CD8-positive, alpha-beta memory T cell (primary cell): ENCODE measurements at regions not wholly inside any gene's neighbourhood (a gene's known extent, or its start where the extent isn't known, plus 50 kb on each side); places are given as distances from the start of the nearest gene placed in this dataset.

Experiments
- CTCF ChIA-PET: fragments of 350-600 bp; sonication (Branson Sonifier 250); formaldehyde crosslinking; loops from one replicate; lab custom pipeline; 2021; ENCODE audit warnings: antibody characterized with exemption; lab: Charles Lee
- POLR2A ChIA-PET: fragments of 350-600 bp; sonication (Branson Sonifier 250); formaldehyde crosslinking; loops from one replicate; lab custom pipeline; 2021; ENCODE audit warnings: antibody characterized with exemption; lab: Charles Lee
- DNase-seq, 5 donors: peaks; one replicate each; pipeline versions ENCODE4 v3.0.0 to v3.0.0-alpha.2; 2020 to 2022; ENCODE audit warnings: mixed read lengths in 1 of 5
- H3K27ac ChIP-seq: one replicate; pipeline ENCODE4 v1.7.0; 2013; ENCODE audit warnings: low read depth, mild to moderate bottlenecking, low read length, moderate library complexity
- H3K27me3 ChIP-seq: 2 replicates; pipeline ENCODE4 v1.7.0; 2013; ENCODE audit warnings: low read length, mild to moderate bottlenecking; ENCODE audit not compliant: insufficient read depth, poor library complexity, severe bottlenecking
- H3K36me3 ChIP-seq: 2 replicates; pipeline ENCODE4 v1.7.0; 2013; ENCODE audit warnings: mild to moderate bottlenecking, low read length, moderate library complexity; ENCODE audit not compliant: insufficient read depth
- H3K4me1 ChIP-seq: 2 replicates; pipeline ENCODE4 v1.7.0; 2013; ENCODE audit warnings: mild to moderate bottlenecking, low read length, moderate library complexity; ENCODE audit not compliant: insufficient read depth
- H3K4me3 ChIP-seq: 2 replicates; pipeline ENCODE4 v1.7.0; 2013; ENCODE audit warnings: mild to moderate bottlenecking, low read length
- H3K9me3 ChIP-seq: 2 replicates; pipeline ENCODE4 v1.7.0; 2013; ENCODE audit warnings: mild to moderate bottlenecking, low read length
- H3K27ac Mint-ChIP-seq, 8 donors: one replicate each; pipeline ENCODE4 v1.8.0; 2020 to 2021; ENCODE audit warnings: mixed read lengths in 8 of 8, mild to moderate bottlenecking in 6 of 8, inconsistent platforms in 3 of 8, moderate library complexity in 3 of 8
- H3K27me3 Mint-ChIP-seq, 2 donors: one replicate each; pipeline ENCODE4 v1.8.0; 2020 to 2021; ENCODE audit warnings: mixed read lengths in 2 of 2, mild to moderate bottlenecking in 1 of 2, moderate library complexity in 1 of 2
- H3K36me3 Mint-ChIP-seq, 3 donors: one replicate each; pipeline ENCODE4 v1.8.0; 2020 to 2021; ENCODE audit warnings: mixed read lengths in 3 of 3, inconsistent platforms in 1 of 3, mild to moderate bottlenecking in 1 of 3
- H3K4me1 Mint-ChIP-seq, 3 donors: one replicate each; pipeline ENCODE4 v1.8.0; 2020 to 2021; ENCODE audit warnings: mixed read lengths in 3 of 3, inconsistent platforms in 1 of 3, mild to moderate bottlenecking in 1 of 3
- H3K4me3 Mint-ChIP-seq, 7 donors: one replicate each; pipeline ENCODE4 v1.8.0; 2020 to 2021; ENCODE audit warnings: mixed read lengths in 7 of 7, mild to moderate bottlenecking in 6 of 7, moderate library complexity in 4 of 7, inconsistent platforms in 2 of 7
- H3K9me3 Mint-ChIP-seq, 5 donors: one replicate each; pipeline ENCODE4 v1.8.0; 2020 to 2022; ENCODE audit warnings: mixed read lengths in 5 of 5, mild to moderate bottlenecking in 3 of 5, moderate library complexity in 2 of 5, inconsistent platforms in 1 of 5

- peaks cover 0 to 2% (median 0%) of the 10 kb centered on the region in 5 donors for H3K9me3 Mint-ChIP-seq
- H3K9me3 ChIP-seq = no peaks in the 10 kb centered on the region
- no peak overlapping the region for H3K4me3 ChIP-seq
- peaks cover 1 to 4% of the 10 kb centered on the region in 2 donors for H3K27me3 Mint-ChIP-seq
- no peak overlapping the region for H3K4me3 Mint-ChIP-seq
- no peaks in the 10 kb centered on the region for H3K36me3 ChIP-seq
- no peaks in the 10 kb centered on the region for H3K4me1 ChIP-seq
- H3K4me1 Mint-ChIP-seq = no peaks in the 10 kb centered on the region
- no peaks in the 10 kb centered on the region for H3K27me3 ChIP-seq
- no peak overlapping the region for H3K27ac ChIP-seq
- H3K27ac Mint-ChIP-seq = no peak overlapping the region
- peaks cover 0 to 1% (median 0%) of the 10 kb centered on the region in 3 donors for H3K36me3 Mint-ChIP-seq
- DNase-seq = no peak
- POLR2A ChIA-PET = no interaction called here
- CTCF ChIA-PET = no interaction called here
Measured at GRCh38 chrX:46341767-46342322, 203.4 kb downstream of the ZNF674 start.

DNA sequence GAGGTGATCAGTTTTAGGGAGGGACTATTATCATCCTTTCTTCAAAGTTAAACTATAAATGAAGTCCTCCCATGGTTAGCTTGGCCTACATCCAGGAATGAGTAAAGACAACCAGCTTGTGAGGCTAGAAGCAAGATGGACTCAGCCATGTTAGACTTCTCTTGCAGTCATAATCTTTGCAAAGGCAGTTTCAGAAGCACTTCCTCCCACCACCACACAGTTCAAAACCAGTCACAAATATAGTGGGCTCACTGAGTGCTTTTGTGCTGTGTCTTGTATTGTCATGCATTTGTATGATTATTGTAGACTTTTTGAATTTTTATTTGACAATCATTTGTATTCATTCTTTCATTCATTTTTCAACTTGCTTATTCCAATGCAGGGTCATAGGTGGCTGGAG lies 204.5 kb downstream of the ZNF674 start:
- H3K9me3 Mint-ChIP-seq = peaks cover 0 to 2% (median 0%) of the 10 kb centered on the region in 5 donors
- no peak overlapping the region for H3K27ac Mint-ChIP-seq
- H3K27ac ChIP-seq = no peak overlapping the region

GRCh38 chrX:46333550-46333949 lies 211.7 kb downstream of the ZNF674 start:
- peaks cover 0 to 2% (median 0%) of the 10 kb centered on the region in 5 donors for H3K9me3 Mint-ChIP-seq
- no peaks in the 10 kb centered on the region for H3K36me3 Mint-ChIP-seq
- H3K4me1 Mint-ChIP-seq = peaks cover 0 to 4% (median 0%) of the 10 kb centered on the region in 3 donors
- Histone ChIP-seq H3K27ac (no peak overlapping the region), H3K4me1 (no peaks in the 10 kb centered on the region), H3K9me3 (no peaks in the 10 kb centered on the region), H3K4me3 (no peak overlapping the region), H3K27me3 (no peaks in the 10 kb centered on the region), H3K36me3 (no peaks in the 10 kb centered on the region)
- H3K27me3 Mint-ChIP-seq = peaks cover 7 to 14% of the 10 kb centered on the region in 2 donors
- DNase-seq = no peak
- POLR2A ChIA-PET = no interaction called here
- CTCF ChIA-PET = no interaction called here
- H3K4me3 Mint-ChIP-seq = no peak overlapping the region
- no peak overlapping the region for H3K27ac Mint-ChIP-seq

More for the DNA sequence above, 204.5 kb downstream of the ZNF674 start:
- Histone ChIP-seq H3K4me3 (no peak overlapping the region), H3K9me3 (no peaks in the 10 kb centered on the region), H3K36me3 (no peaks in the 10 kb centered on the region), H3K4me1 (no peaks in the 10 kb centered on the region), H3K27me3 (no peaks in the 10 kb centered on the region)
- Mint-ChIP-seq H3K4me3 (no peak overlapping the region), H3K27me3 (peaks cover 0 to 4% of the 10 kb centered on the region in 2 donors), H3K36me3 (peaks cover 0 to 1% (median 0%) of the 10 kb centered on the region in 3 donors), H3K4me1 (no peaks in the 10 kb centered on the region)
- no peak for DNase-seq
- ChIA-PET POLR2A (no interaction called here), CTCF (no interaction called here)

DNA sequence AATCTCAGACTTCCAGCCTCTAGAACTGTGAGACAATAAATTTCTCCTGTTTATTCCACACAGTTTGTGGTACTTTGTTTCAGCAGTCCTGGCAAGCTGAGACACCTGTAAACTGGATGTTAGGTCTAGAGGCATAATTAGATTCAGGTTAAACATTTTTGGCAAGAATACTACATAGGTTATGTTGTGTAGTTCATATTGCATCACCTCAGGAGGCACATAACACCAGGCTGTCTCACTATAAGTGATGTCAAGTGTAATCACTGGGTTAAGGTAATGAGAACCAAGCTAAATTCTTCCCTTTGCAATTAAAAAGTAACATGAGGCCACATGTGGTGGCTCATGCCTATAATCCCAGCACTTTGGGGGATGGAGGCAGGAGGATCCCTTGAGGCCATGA lies 214.2 kb downstream of the ZNF674 start:
- ChIA-PET POLR2A (no interaction called here), CTCF (no interaction called here)
- peaks cover 0 to 2% (median 0%) of the 10 kb centered on the region in 5 donors for H3K9me3 Mint-ChIP-seq
- H3K4me1 Mint-ChIP-seq = peaks cover 0 to 4% (median 0%) of the 10 kb centered on the region in 3 donors
- H3K27ac Mint-ChIP-seq = no peak overlapping the region
- DNase-seq = no peak
- Histone ChIP-seq H3K27me3 (no peaks in the 10 kb centered on the region), H3K4me3 (no peak overlapping the region), H3K9me3 (no peaks in the 10 kb centered on the region), H3K36me3 (no peaks in the 10 kb centered on the region), H3K4me1 (no peaks in the 10 kb centered on the region), H3K27ac (no peak overlapping the region)
- H3K36me3 Mint-ChIP-seq = no peaks in the 10 kb centered on the region
- no peak overlapping the region for H3K4me3 Mint-ChIP-seq
- peaks cover 14% of the 10 kb centered on the region in 2 donors for H3K27me3 Mint-ChIP-seq

DNA sequence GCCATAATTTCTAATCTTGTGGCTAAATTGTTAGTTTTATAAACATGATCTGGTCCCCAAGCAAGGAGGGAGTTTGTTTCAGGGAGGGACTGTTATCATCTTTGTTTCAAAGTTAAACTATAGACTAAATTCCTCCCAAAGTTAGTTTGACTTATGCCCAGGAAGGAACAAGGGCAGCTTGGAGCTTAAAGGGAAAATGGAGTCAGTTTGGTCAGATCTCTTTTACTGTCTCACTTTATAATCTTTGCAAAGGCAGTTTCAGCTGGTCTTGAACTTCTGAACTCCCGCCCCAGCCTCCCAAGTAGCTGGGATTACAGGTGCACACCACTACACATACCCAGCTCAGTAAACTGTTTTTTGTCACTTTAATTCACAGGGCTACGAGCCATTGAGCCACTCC lies 214.7 kb downstream of the ZNF674 start:
- Mint-ChIP-seq H3K36me3 (no peaks in the 10 kb centered on the region), H3K4me1 (peaks cover 0 to 9% (median 0%) of the 10 kb centered on the region in 3 donors), H3K4me3 (no peak overlapping the region), H3K27ac (no peak overlapping the region), H3K9me3 (peaks cover 0 to 2% (median 0%) of the 10 kb centered on the region in 5 donors), H3K27me3 (peaks cover 14% of the 10 kb centered on the region in 2 donors)
- DNase-seq = no peak
- H3K27me3 ChIP-seq = no peaks in the 10 kb centered on the region
- H3K27ac ChIP-seq = no peak overlapping the region
- H3K36me3 ChIP-seq = no peaks in the 10 kb centered on the region
- H3K4me1 ChIP-seq = no peaks in the 10 kb centered on the region
- POLR2A ChIA-PET = no interaction called here
- no peaks in the 10 kb centered on the region for H3K9me3 ChIP-seq
- H3K4me3 ChIP-seq = no peak overlapping the region
- CTCF ChIA-PET = no interaction called here

GRCh38 chrX:46328133-46328532 lies 217.1 kb downstream of the ZNF674 start:
- peaks cover 0 to 1% (median 0%) of the 10 kb centered on the region in 5 donors for H3K9me3 Mint-ChIP-seq
- peaks cover 7 to 11% of the 10 kb centered on the region in 2 donors for H3K27me3 Mint-ChIP-seq
- no peak overlapping the region for H3K27ac Mint-ChIP-seq
- no peaks in the 10 kb centered on the region for H3K36me3 Mint-ChIP-seq
- Histone ChIP-seq H3K9me3 (no peaks in the 10 kb centered on the region), H3K27me3 (no peaks in the 10 kb centered on the region), H3K4me3 (no peak overlapping the region), H3K4me1 (no peaks in the 10 kb centered on the region), H3K36me3 (no peaks in the 10 kb centered on the region), H3K27ac (no peak overlapping the region)
- H3K4me3 Mint-ChIP-seq = no peak overlapping the region
- no peak for DNase-seq
- POLR2A ChIA-PET = no interaction called here
- peaks cover 0 to 15% (median 0%) of the 10 kb centered on the region in 3 donors for H3K4me1 Mint-ChIP-seq
- CTCF ChIA-PET = no interaction called here

- DNase-seq = no peak
Measured at GRCh38 chrX:46327566-46328115, 217.6 kb downstream of the ZNF674 start.

DNA sequence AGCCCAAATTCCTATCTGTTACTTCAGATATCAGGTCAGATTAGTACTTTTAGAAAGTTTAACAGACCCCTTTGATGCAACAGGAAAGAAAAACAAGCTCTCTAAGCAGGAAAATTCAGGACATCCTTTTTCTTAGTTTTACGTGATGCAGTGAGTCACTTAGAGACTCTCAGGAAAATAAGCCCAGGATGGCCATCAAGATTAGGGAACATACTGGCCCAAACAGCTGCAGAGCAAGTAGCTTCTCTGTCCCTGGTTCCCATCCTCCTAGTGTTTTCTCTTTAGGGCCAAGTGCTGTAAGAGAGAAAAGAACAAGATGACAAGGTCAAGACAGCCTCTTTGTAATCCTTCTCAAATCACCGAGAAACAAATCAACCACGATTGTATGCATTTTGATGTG lies 219.1 kb downstream of the ZNF674 start:
- Mint-ChIP-seq H3K27me3 (peaks cover 4 to 17% of the 10 kb centered on the region in 2 donors), H3K4me3 (no peak overlapping the region), H3K36me3 (no peaks in the 10 kb centered on the region), H3K27ac (no peak overlapping the region), H3K9me3 (peaks cover 0 to 1% (median 0%) of the 10 kb centered on the region in 5 donors), H3K4me1 (peaks cover 0 to 24% (median 0%) of the 10 kb centered on the region in 3 donors)
- Histone ChIP-seq H3K4me1 (no peaks in the 10 kb centered on the region), H3K4me3 (no peak overlapping the region), H3K9me3 (no peaks in the 10 kb centered on the region), H3K27me3 (no peaks in the 10 kb centered on the region), H3K36me3 (no peaks in the 10 kb centered on the region), H3K27ac (no peak overlapping the region)
- ChIA-PET POLR2A (no interaction called here), CTCF (no interaction called here)
- no peak for DNase-seq

More at GRCh38 chrX:46327566-46328115, 217.6 kb downstream of the ZNF674 start:
- no peak overlapping the region for H3K27ac Mint-ChIP-seq
- no peak overlapping the region for H3K27ac ChIP-seq
- no peak overlapping the region for H3K4me3 Mint-ChIP-seq
- H3K9me3 ChIP-seq = no peaks in the 10 kb centered on the region
- ChIA-PET CTCF (no interaction called here), POLR2A (no interaction called here)
- peaks cover 0 to 15% (median 0%) of the 10 kb centered on the region in 3 donors for H3K4me1 Mint-ChIP-seq
- H3K9me3 Mint-ChIP-seq = peaks cover 0 to 1% (median 0%) of the 10 kb centered on the region in 5 donors
- H3K27me3 Mint-ChIP-seq = peaks cover 7 to 11% of the 10 kb centered on the region in 2 donors
- no peaks in the 10 kb centered on the region for H3K27me3 ChIP-seq
- no peaks in the 10 kb centered on the region for H3K36me3 ChIP-seq
- no peak overlapping the region for H3K4me3 ChIP-seq
- no peaks in the 10 kb centered on the region for H3K36me3 Mint-ChIP-seq
- H3K4me1 ChIP-seq = no peaks in the 10 kb centered on the region
